BLaER1 treated with 17β-estradiol and CSF1 and Interleukin-3, amounts not matched to agents 10 nM and 100 nM (cell line): ENCODE measurements at regions not wholly inside any gene's neighbourhood (a gene's known extent, or its start where the extent isn't known, plus 50 kb on each side); places are given as distances from the start of the nearest gene placed in this dataset.

Experiments
- H3K27ac ChIP-seq, 11 experiments: shearing (Covaris generic); formaldehyde crosslinking; 2 replicates each; pipeline ENCODE4 v1.8.1; 2022
- H3K27me3 ChIP-seq, 11 experiments: shearing (Covaris generic); formaldehyde crosslinking; 2 replicates each; pipeline ENCODE4 v1.8.1; 2022
- H3K36me3 ChIP-seq, 11 experiments: shearing (Covaris generic); formaldehyde crosslinking; 2 replicates each; pipeline ENCODE4 v1.8.1; 2022
- H3K4me1 ChIP-seq, 10 experiments: shearing (Covaris generic); formaldehyde crosslinking; 2 replicates each; pipeline ENCODE4 v1.8.1; 2022
- H3K4me2 ChIP-seq, 11 experiments: shearing (Covaris generic); formaldehyde crosslinking; 2 replicates each; pipeline ENCODE4 v1.8.1; 2022
- H3K4me3 ChIP-seq, 10 experiments: shearing (Covaris generic); formaldehyde crosslinking; 2 replicates each; pipeline ENCODE4 v1.8.1; 2022
- H3K9ac ChIP-seq, 11 experiments: shearing (Covaris generic); formaldehyde crosslinking; 2 replicates each; pipeline ENCODE4 v1.8.1; 2022
- H3K9me3 ChIP-seq, 11 experiments: shearing (Covaris generic); formaldehyde crosslinking; replicated peaks in 1 of 11; 2 replicates each; pipeline ENCODE4 v1.8.1; 2022
- H4K20me1 ChIP-seq, 11 experiments: shearing (Covaris generic); formaldehyde crosslinking; 2 replicates each; pipeline ENCODE4 v1.8.1; 2022
- Cebpa-rat ChIP-seq, 11 experiments: shearing (Covaris generic); IDR thresholded peaks; 2 replicates each; pipeline ENCODE4 v1.8.1; 2022

DNA sequence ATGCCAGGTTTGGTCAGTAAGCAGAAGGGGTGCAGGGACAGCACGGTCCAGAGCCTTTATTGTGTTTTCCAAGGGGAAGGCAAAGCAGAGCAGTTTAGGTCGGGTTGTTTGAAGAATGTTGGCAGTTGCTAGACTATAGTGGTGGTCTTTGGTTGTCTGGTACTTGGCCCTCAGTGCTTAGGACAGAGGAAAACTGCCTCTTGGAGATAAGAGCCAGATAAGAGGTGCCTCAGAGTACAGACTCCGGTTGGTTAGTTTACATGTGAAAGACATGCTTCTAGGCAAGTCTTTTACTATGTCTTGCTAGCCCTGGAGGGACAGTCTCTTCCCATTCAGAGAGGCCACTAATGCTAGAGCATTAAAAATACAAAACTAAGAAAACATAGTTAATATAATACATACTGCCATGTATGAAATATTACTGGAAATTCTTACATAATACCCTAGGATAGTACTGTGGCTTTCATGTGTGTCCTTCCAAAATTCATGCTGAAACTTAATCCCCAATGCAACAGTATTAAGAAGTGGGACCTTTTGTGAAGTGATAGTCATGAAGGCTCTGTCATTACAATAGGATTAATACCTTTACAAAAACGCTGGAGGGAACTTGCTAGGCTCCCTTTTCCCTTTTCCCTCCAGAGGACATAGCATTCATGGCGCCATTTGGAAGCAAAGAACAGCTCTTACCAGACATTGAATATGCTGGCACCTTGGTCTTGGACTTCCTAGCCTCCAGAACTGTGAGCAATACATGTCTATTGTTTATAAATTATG is 280.4 kb downstream of the TMEM167A start:
- no peaks in the 10 kb centered on the region for H3K36me3 ChIP-seq
- H3K4me2 ChIP-seq = no peak overlapping the region
- H4K20me1 ChIP-seq = no peaks in the 10 kb centered on the region
- H3K4me3 ChIP-seq = no peak overlapping the region
- no peaks in the 10 kb centered on the region for H3K27me3 ChIP-seq
- H3K9ac ChIP-seq = no peak overlapping the region
- no peak overlapping the region for H3K27ac ChIP-seq
- H3K4me1 ChIP-seq = no peaks in the 10 kb centered on the region
- H3K9me3 ChIP-seq = peaks cover 0 to 21% (median 0%) of the 10 kb centered on the region in 11 experiments; a peak in 6 of 22 replicates
- no peak for TF ChIP-seq Cebpa-rat (IDR thresholded peaks at IDR 0.05)

- Histone ChIP-seq H3K27ac (no peak overlapping the region), H3K4me3 (no peak overlapping the region), H3K9ac (no peak overlapping the region), H3K9me3 (peaks cover 0 to 23% (median 0%) of the 10 kb centered on the region in 11 experiments; a peak in 6 of 22 replicates), H4K20me1 (no peaks in the 10 kb centered on the region), H3K4me2 (no peak overlapping the region), H3K27me3 (no peaks in the 10 kb centered on the region), H3K4me1 (no peaks in the 10 kb centered on the region), H3K36me3 (no peaks in the 10 kb centered on the region)
- no peak for TF ChIP-seq Cebpa-rat (IDR thresholded peaks at IDR 0.05)
Measured at GRCh38 chr5:82794876-82795275, 282.3 kb downstream of the TMEM167A start.

DNA sequence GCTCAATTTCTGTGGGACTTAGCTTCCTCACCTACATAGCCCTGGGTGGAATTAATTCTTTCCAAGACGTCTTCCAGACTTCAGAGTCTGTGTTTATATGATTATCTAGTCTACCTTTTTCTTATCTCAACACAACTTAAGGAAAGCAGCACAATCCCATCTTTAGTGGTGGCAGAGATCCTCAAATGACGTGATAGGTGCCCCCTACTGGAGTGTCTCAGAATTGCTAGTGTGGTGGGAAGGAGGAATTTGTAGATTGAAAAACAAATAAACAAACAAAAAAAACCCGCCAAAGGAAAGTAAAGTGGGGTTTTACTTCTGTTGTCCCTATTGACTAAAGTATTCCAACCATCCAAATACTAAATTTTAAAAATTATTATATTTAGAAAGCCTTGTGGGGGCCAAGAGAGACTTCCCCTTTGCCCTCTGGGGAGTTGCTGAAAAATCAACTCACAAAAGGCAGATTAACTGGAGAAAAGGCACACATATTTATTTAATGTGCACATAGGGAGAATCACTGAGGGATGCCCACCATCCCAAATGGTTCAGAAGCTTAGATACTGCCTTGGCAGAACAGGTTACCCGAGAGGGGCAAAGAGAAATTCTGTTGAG is 283.3 kb downstream of the TMEM167A start:
- TF ChIP-seq Cebpa-rat (IDR thresholded peaks at IDR 0.05) = no peak
- no peak overlapping the region for H3K4me2 ChIP-seq

DNA sequence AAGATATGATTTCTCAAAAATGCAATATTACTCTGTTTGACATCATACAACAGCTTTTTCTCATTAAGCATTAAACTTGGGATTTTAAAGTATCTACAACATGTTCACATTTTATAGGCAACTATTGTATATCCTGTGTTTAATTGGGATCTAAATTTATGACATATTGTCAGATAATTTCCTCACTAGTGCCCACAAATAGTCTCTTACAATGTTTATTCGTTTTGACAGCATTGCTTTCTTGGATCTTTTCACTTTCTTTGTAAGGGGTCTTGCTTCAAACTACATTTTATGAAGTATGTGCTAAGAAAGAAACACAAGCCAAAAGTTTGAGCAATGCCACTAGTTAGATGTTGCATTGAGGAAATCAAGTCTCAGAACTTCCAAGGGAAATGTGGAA is 285.1 kb downstream of the TMEM167A start:
- Histone ChIP-seq H3K4me3 (no peak overlapping the region), H4K20me1 (no peaks in the 10 kb centered on the region), H3K9me3 (peaks cover 0 to 23% (median 0%) of the 10 kb centered on the region in 11 experiments; a peak in 6 of 22 replicates), H3K27me3 (no peaks in the 10 kb centered on the region), H3K4me2 (no peak overlapping the region), H3K36me3 (no peaks in the 10 kb centered on the region), H3K27ac (no peak overlapping the region), H3K4me1 (no peaks in the 10 kb centered on the region), H3K9ac (no peak overlapping the region)
- TF ChIP-seq Cebpa-rat (IDR thresholded peaks at IDR 0.05) = no peak

More for the DNA sequence above, 283.3 kb downstream of the TMEM167A start:
- no peak overlapping the region for H3K9ac ChIP-seq
- no peak overlapping the region for H3K4me3 ChIP-seq
- H3K4me1 ChIP-seq = no peaks in the 10 kb centered on the region
- no peaks in the 10 kb centered on the region for H3K27me3 ChIP-seq
- no peaks in the 10 kb centered on the region for H3K36me3 ChIP-seq
- peaks cover 0 to 23% (median 0%) of the 10 kb centered on the region in 11 experiments; a peak in 6 of 22 replicates for H3K9me3 ChIP-seq
- no peaks in the 10 kb centered on the region for H4K20me1 ChIP-seq
- H3K27ac ChIP-seq = no peak overlapping the region

DNA sequence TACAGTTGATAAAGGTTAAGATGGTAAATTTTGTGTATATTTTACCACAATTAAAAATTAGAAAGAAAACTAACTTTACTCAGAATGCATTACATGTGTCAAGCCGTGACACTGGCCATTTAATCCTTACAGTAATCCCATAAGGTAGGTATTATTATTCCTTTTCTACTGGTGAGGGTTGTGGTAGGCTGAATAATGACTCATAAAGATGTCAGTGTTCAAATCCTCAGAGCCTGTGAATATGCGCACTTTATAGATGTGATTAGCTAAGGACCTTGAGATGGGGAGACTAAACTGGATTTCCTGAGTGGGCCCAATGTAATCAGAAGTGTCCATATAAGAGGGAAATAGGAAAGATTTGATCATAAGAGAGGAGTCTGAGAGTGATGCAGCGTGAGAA is 288.1 kb downstream of the TMEM167A start:
- H3K9me3 ChIP-seq = peaks cover 0 to 23% (median 0%) of the 10 kb centered on the region in 11 experiments; a peak in 6 of 22 replicates
- no peak overlapping the region for H3K27ac ChIP-seq
- no peaks in the 10 kb centered on the region for H3K36me3 ChIP-seq
- no peak for TF ChIP-seq Cebpa-rat (IDR thresholded peaks at IDR 0.05)
- H3K4me3 ChIP-seq = no peak overlapping the region
- H3K4me2 ChIP-seq = no peak overlapping the region
- no peak overlapping the region for H3K9ac ChIP-seq
- H3K4me1 ChIP-seq = no peaks in the 10 kb centered on the region
- no peaks in the 10 kb centered on the region for H4K20me1 ChIP-seq
- no peaks in the 10 kb centered on the region for H3K27me3 ChIP-seq

DNA sequence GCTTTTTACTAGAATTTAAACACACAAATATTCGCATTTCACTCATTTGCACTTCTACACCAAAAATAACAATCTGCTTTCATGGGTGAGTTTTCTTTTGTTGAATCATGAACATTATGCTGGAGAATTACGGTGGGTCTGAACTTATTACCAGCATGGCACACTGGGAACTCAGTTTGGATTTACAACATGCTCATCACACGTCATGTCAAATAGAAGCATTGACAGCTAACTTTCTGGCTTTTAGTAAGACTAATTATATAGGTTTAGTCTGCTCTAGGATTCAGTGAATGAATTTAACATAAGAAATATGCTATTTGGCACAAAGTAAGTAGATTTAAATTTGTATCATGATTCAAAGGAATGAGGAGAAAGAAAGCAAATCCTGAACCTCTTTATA is 290.4 kb downstream of the TMEM167A start:
- H3K27ac ChIP-seq = no peak overlapping the region
- H4K20me1 ChIP-seq = no peaks in the 10 kb centered on the region
- no peak overlapping the region for H3K4me2 ChIP-seq
- H3K36me3 ChIP-seq = no peaks in the 10 kb centered on the region
- TF ChIP-seq Cebpa-rat (IDR thresholded peaks at IDR 0.05) = no peak
- H3K27me3 ChIP-seq = no peaks in the 10 kb centered on the region
- no peak overlapping the region for H3K4me3 ChIP-seq
- H3K9ac ChIP-seq = no peak overlapping the region
- no peaks in the 10 kb centered on the region for H3K4me1 ChIP-seq
- 0 out of 22 replicates have a peak, but pooled peaks cover 0 to 2% (median 0%) of the 10 kb centered on the region in 11 experiments for H3K9me3 ChIP-seq

DNA sequence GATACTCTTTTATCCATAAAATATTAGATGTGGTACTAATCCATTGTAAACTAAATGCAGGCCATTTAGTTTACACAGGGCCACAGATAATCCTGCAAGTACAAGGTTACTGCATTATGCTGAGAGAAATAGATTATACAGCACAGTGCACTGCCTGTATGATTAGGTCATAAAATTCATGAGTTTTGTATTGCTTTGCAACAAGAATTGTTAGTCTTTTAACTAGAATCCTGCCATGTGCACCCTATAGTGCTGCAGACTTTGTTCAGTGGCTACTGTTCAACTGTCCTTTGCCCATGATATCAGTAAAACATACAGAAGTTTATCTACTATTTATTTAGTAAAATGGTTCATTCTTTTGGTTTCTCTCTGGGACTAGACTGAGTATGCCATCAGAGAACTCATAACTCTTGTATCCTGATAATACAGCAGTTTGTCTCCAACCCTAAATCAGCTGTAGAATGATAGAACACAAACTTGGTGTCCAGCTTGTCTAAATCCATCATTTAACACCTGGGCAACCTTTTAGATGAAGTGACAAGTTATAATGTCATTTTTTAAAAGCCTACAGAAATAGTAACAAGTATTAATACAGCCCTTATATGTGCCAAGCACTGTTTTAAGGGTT is 291.2 kb downstream of the TMEM167A start:
- Histone ChIP-seq H3K27me3 (no peaks in the 10 kb centered on the region), H3K36me3 (no peaks in the 10 kb centered on the region), H3K9ac (no peak overlapping the region), H3K27ac (no peak overlapping the region), H3K4me3 (no peak overlapping the region), H3K9me3 (no peaks in the 10 kb centered on the region), H4K20me1 (no peaks in the 10 kb centered on the region), H3K4me1 (no peaks in the 10 kb centered on the region), H3K4me2 (no peak overlapping the region)
- no peak for TF ChIP-seq Cebpa-rat (IDR thresholded peaks at IDR 0.05)

DNA sequence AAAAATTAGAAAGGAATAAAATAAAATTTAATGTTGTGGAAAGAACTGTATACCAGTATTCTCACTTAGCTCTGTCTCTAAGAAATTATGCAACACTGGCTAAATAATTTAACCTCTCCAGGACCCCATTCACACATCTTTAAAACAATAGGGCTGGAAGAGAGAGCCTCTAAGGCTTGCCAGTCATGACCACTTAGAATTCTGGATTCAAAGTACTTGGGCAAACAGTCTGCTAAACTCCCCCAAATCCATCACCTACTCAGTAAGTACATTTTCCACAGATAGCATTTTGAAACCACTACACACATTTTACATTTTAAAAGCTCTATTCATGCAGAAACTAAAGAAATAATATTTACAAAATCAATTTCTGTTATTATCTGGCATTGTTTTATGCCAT is 291.7 kb downstream of the TMEM167A start:
- Histone ChIP-seq H3K9ac (no peak overlapping the region), H3K4me1 (no peaks in the 10 kb centered on the region), H3K27me3 (no peaks in the 10 kb centered on the region), H3K27ac (no peak overlapping the region), H3K9me3 (no peaks in the 10 kb centered on the region), H3K4me3 (no peak overlapping the region), H3K4me2 (no peak overlapping the region), H4K20me1 (no peaks in the 10 kb centered on the region), H3K36me3 (no peaks in the 10 kb centered on the region)
- no peak for TF ChIP-seq Cebpa-rat (IDR thresholded peaks at IDR 0.05)

GRCh38 chr5:82784521-82784920 is 292.7 kb downstream of the TMEM167A start:
- no peaks in the 10 kb centered on the region for H4K20me1 ChIP-seq
- H3K36me3 ChIP-seq = no peaks in the 10 kb centered on the region
- TF ChIP-seq Cebpa-rat (IDR thresholded peaks at IDR 0.05) = no peak
- no peak overlapping the region for H3K4me2 ChIP-seq
- no peaks in the 10 kb centered on the region for H3K9me3 ChIP-seq
- H3K9ac ChIP-seq = no peak overlapping the region
- no peak overlapping the region for H3K4me3 ChIP-seq
- no peak overlapping the region for H3K27ac ChIP-seq
- no peaks in the 10 kb centered on the region for H3K4me1 ChIP-seq
- no peaks in the 10 kb centered on the region for H3K27me3 ChIP-seq
